Colonic mucosa (tissue), 4 donors: ENCODE measurements at regions not wholly inside any gene's neighbourhood (a gene's known extent, or its start where the extent isn't known, plus 50 kb on each side); places are given as distances from the start of the nearest gene placed in this dataset.

ENCODE experiments used
- DNase-seq: peaks from one replicate; pipeline ENCODE4 v3.0.0-alpha.2; 2020
- H3K27ac ChIP-seq: fragments of 200-600 bp; one replicate; pipeline ENCODE4 v1.8.0; 2021
- H3K27me3 ChIP-seq: fragments of 200-600 bp; one replicate; pipeline ENCODE4 v1.8.0; 2021
- H3K36me3 ChIP-seq: fragments of 200-600 bp; one replicate; pipeline ENCODE4 v1.8.0; 2021
- H3K4me1 ChIP-seq: fragments of 200-600 bp; one replicate; pipeline ENCODE4 v1.8.0; 2021; ENCODE audit warnings: mild to moderate bottlenecking
- H3K4me3 ChIP-seq: fragments of 200-600 bp; one replicate; pipeline ENCODE4 v1.8.0; 2021
- H3K9ac ChIP-seq, 2 donors: one replicate each; pipeline ENCODE4 v1.7.0; 2013; ENCODE audit warnings: control low read depth in 2 of 2, low read depth in 2 of 2, low read length in 2 of 2
- H3K9me3 ChIP-seq: fragments of 200-600 bp; one replicate; pipeline ENCODE4 v1.8.0; 2021
- intact Hi-C: fragments of 100-400 bp; cut with DNase I; formaldehyde crosslinking; loops from one replicate; pipeline ENCODE4 v1.14.1; 2022
- TF ChIP-seq, protein P1 (sequence below): fragments of 200-600 bp; IDR thresholded peaks from one replicate; pipeline ENCODE4 v1.8.0; 2022; ENCODE audit warnings: antibody characterized with exemption, mild to moderate bottlenecking
- donor health status: healthy.
- donor health status: DM: no; HTN: no; CAD: no.
- donor health status: DM: no; HTN: no; CAD: no.

DNA sequence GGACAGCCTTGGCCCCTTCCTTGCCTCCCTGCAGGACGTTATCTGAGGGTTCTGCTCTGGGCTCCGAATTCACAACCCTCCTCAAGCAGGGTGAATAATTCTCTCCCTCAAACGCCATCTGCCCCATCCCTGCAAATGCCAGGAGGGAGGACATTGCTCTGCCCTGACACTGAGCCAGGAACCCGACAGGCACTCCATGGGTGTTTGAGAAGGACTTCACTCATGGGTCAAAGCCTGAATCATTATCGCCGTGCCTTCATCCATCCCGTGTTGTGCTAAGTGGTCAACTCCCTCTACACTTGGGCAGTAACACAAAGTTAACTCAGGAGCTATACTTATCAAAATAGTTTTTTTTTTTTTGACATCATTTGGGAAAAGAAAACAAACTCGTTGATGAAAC, 261.8 kb upstream of the IGF1R start:
- intact Hi-C loops = no loop called here
- H3K27me3 ChIP-seq = no peaks in the 10 kb centered on the region
- H3K9me3 ChIP-seq = no peaks in the 10 kb centered on the region
- DNase-seq = no peak
- H3K27ac ChIP-seq = no peak overlapping the region
- H3K4me1 ChIP-seq = no peaks in the 10 kb centered on the region
- no peaks in the 10 kb centered on the region for H3K36me3 ChIP-seq
- no peak overlapping the region for H3K9ac ChIP-seq
- TF ChIP-seq, protein P1, sequence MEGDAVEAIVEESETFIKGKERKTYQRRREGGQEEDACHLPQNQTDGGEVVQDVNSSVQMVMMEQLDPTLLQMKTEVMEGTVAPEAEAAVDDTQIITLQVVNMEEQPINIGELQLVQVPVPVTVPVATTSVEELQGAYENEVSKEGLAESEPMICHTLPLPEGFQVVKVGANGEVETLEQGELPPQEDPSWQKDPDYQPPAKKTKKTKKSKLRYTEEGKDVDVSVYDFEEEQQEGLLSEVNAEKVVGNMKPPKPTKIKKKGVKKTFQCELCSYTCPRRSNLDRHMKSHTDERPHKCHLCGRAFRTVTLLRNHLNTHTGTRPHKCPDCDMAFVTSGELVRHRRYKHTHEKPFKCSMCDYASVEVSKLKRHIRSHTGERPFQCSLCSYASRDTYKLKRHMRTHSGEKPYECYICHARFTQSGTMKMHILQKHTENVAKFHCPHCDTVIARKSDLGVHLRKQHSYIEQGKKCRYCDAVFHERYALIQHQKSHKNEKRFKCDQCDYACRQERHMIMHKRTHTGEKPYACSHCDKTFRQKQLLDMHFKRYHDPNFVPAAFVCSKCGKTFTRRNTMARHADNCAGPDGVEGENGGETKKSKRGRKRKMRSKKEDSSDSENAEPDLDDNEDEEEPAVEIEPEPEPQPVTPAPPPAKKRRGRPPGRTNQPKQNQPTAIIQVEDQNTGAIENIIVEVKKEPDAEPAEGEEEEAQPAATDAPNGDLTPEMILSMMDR = no peak
- no peak overlapping the region for H3K4me3 ChIP-seq

DNA sequence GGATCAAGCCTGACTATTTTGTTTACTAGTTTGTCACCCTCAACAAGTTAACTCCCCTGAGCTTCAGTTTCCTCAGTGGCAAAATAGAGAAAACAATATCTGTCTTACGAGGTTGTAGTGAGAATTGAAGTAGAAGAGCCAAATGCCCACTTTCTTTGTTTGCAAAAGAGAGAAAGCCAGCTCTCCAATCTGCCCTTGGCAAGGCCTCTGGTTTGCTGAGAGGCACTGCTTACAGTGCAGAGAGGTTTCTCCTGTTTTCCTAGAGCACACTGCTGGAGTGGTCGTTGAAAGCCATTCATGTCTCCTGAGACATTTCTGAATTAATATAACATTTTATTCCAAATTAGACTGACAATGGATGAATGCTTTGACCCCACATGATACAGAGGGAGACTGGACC, 260.5 kb upstream of the IGF1R start:
- DNase-seq = no peak
- H3K9me3 ChIP-seq = no peaks in the 10 kb centered on the region
- no peak overlapping the region for H3K27ac ChIP-seq
- H3K9ac ChIP-seq = no peak overlapping the region
- TF ChIP-seq, protein P1 = no peak
- H3K4me1 ChIP-seq = no peaks in the 10 kb centered on the region
- H3K27me3 ChIP-seq = no peaks in the 10 kb centered on the region
- no peak overlapping the region for H3K4me3 ChIP-seq
- H3K36me3 ChIP-seq = no peaks in the 10 kb centered on the region
- intact Hi-C loops = no loop called here

DNA sequence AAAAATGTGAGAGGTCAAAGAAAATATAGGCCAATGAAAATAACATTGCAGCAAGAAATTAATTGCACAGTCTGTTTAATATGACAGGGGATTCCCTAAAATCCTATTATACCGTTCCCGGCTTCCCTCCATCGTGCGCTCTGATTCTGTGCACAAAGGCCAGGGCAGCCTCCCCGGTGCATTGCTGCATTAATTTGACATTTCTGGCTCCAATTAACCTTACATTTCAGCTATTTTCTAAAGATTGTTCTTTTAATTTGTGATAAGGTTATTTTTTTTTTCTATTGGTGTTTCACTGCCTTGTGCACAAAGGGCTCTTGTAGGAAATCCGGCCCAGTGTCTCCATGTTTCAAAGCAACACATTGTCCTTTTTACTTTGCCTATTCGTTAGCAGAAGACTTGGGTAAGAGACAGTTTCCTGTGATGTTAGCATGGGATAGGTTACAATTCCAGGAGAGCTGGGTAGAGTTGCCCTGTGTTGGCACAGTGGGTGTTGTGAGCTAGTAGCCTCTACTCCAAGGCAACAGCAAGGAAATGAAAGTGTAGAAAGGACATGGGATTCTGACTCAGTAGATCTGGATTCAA, 257.3 kb upstream of the IGF1R start:
- no peaks in the 10 kb centered on the region for H3K4me1 ChIP-seq
- no peak overlapping the region for H3K9ac ChIP-seq
- H3K27me3 ChIP-seq = no peaks in the 10 kb centered on the region
- intact Hi-C loops = no loop called here
- H3K4me3 ChIP-seq = no peak overlapping the region
- H3K27ac ChIP-seq = no peak overlapping the region
- H3K36me3 ChIP-seq = no peaks in the 10 kb centered on the region
- no peaks in the 10 kb centered on the region for H3K9me3 ChIP-seq
- TF ChIP-seq, protein P1 = no peak
- no peak for DNase-seq

DNA sequence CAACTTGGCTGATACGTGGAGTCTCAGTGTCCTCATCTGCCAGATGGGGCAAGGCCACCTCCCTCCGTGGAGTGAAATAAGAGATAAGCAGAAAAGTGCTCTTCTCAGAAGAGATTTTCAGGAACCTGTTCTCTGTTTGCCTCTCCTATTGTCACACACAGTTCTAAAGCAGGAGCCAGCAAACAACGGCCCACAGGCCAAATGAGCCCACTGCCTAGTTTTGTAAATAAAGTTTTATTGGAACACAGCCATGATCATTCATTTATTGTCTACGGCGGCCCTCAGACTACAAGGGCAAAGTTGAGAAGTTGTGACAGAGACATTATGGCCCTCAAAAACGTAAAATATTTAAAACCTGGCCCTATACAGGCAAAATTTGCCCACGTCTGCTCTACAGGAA, 256.8 kb upstream of the IGF1R start:
- Histone ChIP-seq H3K9me3 (no peaks in the 10 kb centered on the region), H3K4me3 (no peak overlapping the region), H3K27ac (no peak overlapping the region), H3K4me1 (no peaks in the 10 kb centered on the region), H3K27me3 (no peaks in the 10 kb centered on the region), H3K9ac (no peak overlapping the region), H3K36me3 (no peaks in the 10 kb centered on the region)
- TF ChIP-seq, protein P1 = no peak
- no peak for DNase-seq
- intact Hi-C loops = no loop called here

DNA sequence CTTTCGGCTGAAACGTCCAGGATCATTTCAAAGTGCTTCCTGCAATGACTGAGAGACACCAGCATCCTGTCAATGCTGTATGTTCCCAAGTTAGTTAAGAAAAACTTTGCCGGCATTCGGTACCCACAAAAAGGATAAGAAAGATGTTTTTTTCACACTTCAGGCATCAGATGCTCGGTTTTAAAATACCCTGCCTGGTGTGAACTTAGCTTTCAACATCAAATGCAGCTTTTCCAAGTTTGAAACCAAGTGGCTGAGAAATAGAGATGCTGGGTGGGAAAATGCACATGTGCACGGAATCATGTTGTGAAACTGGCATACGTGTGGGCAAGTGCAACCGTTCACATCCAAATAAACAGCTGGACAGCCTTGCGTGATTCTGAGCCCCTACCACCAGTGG, 254.9 kb upstream of the IGF1R start:
- H3K27me3 ChIP-seq = no peaks in the 10 kb centered on the region

More for the DNA sequence above, 254.9 kb upstream of the IGF1R start:
- Histone ChIP-seq H3K27ac (no peak overlapping the region), H3K36me3 (no peaks in the 10 kb centered on the region), H3K9me3 (no peaks in the 10 kb centered on the region), H3K9ac (no peak overlapping the region), H3K4me3 (no peak overlapping the region), H3K4me1 (no peaks in the 10 kb centered on the region)
- DNase-seq = no peak
- intact Hi-C loops = no loop called here
- TF ChIP-seq, protein P1 = no peak
